H1 (cell line): ENCODE measurements at regions not wholly inside any gene's neighbourhood (a gene's known extent, or its start where the extent isn't known, plus 50 kb on each side); places are given as distances from the start of the nearest gene placed in this dataset.

Experiments
- CHD1 ChIP-seq: IDR thresholded peaks from 2 replicates; pipeline ENCODE4 v1.6.1; 2012; ENCODE audit warnings: low read depth, low read length, improper control_type of control experiment
- POLR2AphosphoS5 ChIP-seq: IDR thresholded peaks from 2 replicates; pipeline ENCODE4 v1.6.1; 2011; ENCODE audit warnings: low read depth, low read length

- TF ChIP-seq CHD1: no peak
- no peak for TF ChIP-seq POLR2AphosphoS5
Measured at GRCh38 chr5:43772458-43772763, 169.4 kb downstream of the NNT start.
